ENCODE measurements at regions not wholly inside any gene's neighbourhood (a gene's known extent, or its start where the extent isn't known, plus 50 kb on each side); places are given as distances from the start of the nearest gene placed in this dataset.

GRCh38 chr1:184810735-184811343, 56.2 kb upstream of the EDEM3 start:
- TF ChIP-seq CTCF (IDR thresholded peaks at IDR 0.05; ENCODE audit: low read depth, low read length) (no peak), EZH2phosphoT487 (IDR thresholded peaks at IDR 0.05; ENCODE audit: low read depth) (no peak)
